ENCODE measurements at regions not wholly inside any gene's neighbourhood (a gene's known extent, or its start where the extent isn't known, plus 50 kb on each side); places are given as distances from the start of the nearest gene placed in this dataset.

GRCh38 chr15:96619174-96619573 lies 288.7 kb downstream of the NR2F2 start:
- no peaks in the 10 kb centered on the region for H3K4me1 ChIP-seq (replicated peaks in 1 of 2)
- no peaks in the 10 kb centered on the region for H3K36me3 ChIP-seq (replicated peaks in 1 of 2)
- 65 to 80% (median 70%) methylated on average over 6 of the region's 6 CpGs for WGBS, 4 donors
- no peak overlapping the region for H3K27ac ChIP-seq
- no peaks in the 10 kb centered on the region for H3K27me3 ChIP-seq
- TF ChIP-seq POLR2A (IDR thresholded peaks at IDR 0.05): no peak
- TF ChIP-seq CTCF (IDR thresholded peaks at IDR 0.05): no peak
- intact Hi-C loops (cut with DNase I): no loop called here
- peaks cover 0 to 7% (median 0%) of the 10 kb centered on the region in 3 donors for H3K9me3 ChIP-seq (replicated peaks in 1 of 3)
- DNase-seq: no peak
- H3K4me3 ChIP-seq: no peak overlapping the region

GRCh38 chr15:96622714-96623113 lies 292.2 kb downstream of the NR2F2 start:
- no peaks in the 10 kb centered on the region for H3K9me3 ChIP-seq (replicated peaks in 1 of 3)
- H3K4me1 ChIP-seq (replicated peaks in 1 of 2): peaks cover 0 to 4% of the 10 kb centered on the region in 2 donors
- no peaks in the 10 kb centered on the region for H3K36me3 ChIP-seq (replicated peaks in 1 of 2)
- no peak overlapping the region for H3K27ac ChIP-seq
- 84 to 88% (median 85%) methylated on average over 6 of the region's 6 CpGs for WGBS, 4 donors
- H3K27me3 ChIP-seq: no peaks in the 10 kb centered on the region
- TF ChIP-seq CTCF (IDR thresholded peaks at IDR 0.05) (no peak), POLR2A (IDR thresholded peaks at IDR 0.05) (no peak)
- DNase-seq: no peak
- intact Hi-C loops (cut with DNase I): no loop called here
- H3K4me3 ChIP-seq: no peak overlapping the region

DNA sequence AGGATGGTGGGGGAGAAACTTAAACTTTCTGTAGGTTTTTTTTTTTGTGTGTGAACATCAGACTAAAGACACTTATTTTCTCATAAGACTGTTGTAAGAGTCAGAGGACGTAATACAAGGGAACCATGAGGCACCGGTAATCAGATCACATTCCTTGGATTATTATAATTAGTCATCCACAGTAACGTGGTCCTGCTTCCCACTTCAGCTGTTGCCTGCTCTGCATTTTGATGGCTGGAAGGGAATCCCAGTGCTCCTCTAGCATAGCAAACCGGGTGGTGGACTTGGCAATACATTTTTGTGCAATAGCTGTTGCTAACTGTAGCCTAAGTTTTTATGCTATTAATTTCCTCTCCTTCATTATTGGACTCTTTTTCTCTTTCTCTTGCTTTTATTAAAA lies 294.8 kb downstream of the NR2F2 start:
- TF ChIP-seq CTCF (IDR thresholded peaks at IDR 0.05) (no peak), POLR2A (IDR thresholded peaks at IDR 0.05) (no peak)
- H3K9me3 ChIP-seq (replicated peaks in 1 of 3): no peaks in the 10 kb centered on the region
- DNase-seq: no peak
- intact Hi-C loops (cut with DNase I): no loop called here
- H3K27ac ChIP-seq: no peak overlapping the region
- H3K4me1 ChIP-seq (replicated peaks in 1 of 2): peaks cover 0 to 4% of the 10 kb centered on the region in 2 donors
- no peak overlapping the region for H3K4me3 ChIP-seq
- 87 to 95% (median 91%) methylated on average over 4 of the region's 4 CpGs for WGBS, 4 donors
- H3K27me3 ChIP-seq: no peaks in the 10 kb centered on the region
- no peaks in the 10 kb centered on the region for H3K36me3 ChIP-seq (replicated peaks in 1 of 2)

DNA sequence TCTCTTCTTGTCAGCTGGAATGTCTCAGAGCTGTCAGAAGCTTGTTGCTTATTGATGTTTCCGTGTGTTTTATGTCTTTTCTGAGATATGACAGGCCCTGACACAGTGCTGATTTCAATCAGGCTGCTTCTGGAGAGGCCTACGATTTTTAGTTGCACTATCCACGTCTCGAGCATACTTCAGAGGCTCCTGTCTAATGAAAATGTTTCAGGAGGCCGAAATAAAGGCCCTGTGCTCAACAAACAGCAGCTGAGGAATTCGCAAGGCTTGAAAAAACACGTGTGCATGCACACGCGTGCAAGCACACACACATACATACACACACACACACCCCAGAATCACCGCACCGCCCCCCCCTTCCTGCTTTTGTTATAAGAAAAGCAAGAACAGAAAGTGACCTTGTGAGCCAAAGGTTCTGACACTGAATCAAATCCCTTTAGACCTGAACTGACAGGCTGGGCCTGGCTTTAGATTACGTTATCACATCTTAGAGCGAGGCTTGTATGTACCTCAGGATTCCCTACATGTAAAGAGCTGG lies 296.6 kb downstream of the NR2F2 start:
- intact Hi-C loops (cut with DNase I): no loop called here
- Histone ChIP-seq H3K36me3 (replicated peaks in 1 of 2) (no peaks in the 10 kb centered on the region), H3K4me1 (replicated peaks in 1 of 2) (peaks cover 0 to 4% of the 10 kb centered on the region in 2 donors), H3K27me3 (no peaks in the 10 kb centered on the region), H3K27ac (peak overlapping the region in 1 of 5 donors; percentile 32), H3K4me3 (peak overlapping the region in 1 of 4 donors; percentile 3), H3K9me3 (replicated peaks in 1 of 3) (no peaks in the 10 kb centered on the region)
- TF ChIP-seq POLR2A (IDR thresholded peaks at IDR 0.05) (no peak), CTCF (IDR thresholded peaks at IDR 0.05) (no peak)
- 39 to 59% (median 45%) methylated on average over 13 of the region's 13 CpGs for WGBS, 4 donors
- DNase-seq: peak; percentile 24 to 59 (median 41)
